PFSK-1 (cell line): ENCODE measurements at regions not wholly inside any gene's neighbourhood (a gene's known extent, or its start where the extent isn't known, plus 50 kb on each side); places are given as distances from the start of the nearest gene placed in this dataset.

ENCODE experiments used
- FOXP2 ChIP-seq: optimal IDR thresholded peaks from 2 replicates; pipeline ENCODE3; 2011; ENCODE audit warnings: borderline replicate concordance, control low read depth, inconsistent platforms; ENCODE audit not compliant: insufficient read depth; ENCODE audit errors: extremely low read length, extremely low read depth
- POLR2AphosphoS5 ChIP-seq: IDR thresholded peaks from 2 replicates; pipeline ENCODE4 v1.6.1; 2012; ENCODE audit warnings: low read depth, mild to moderate bottlenecking, control low read depth, low read length, moderate library complexity
- SIN3A ChIP-seq: IDR thresholded peaks from 2 replicates; pipeline ENCODE4 v1.6.1; 2012; ENCODE audit warnings: mild to moderate bottlenecking, low read length, moderate library complexity, borderline replicate concordance; ENCODE audit not compliant: insufficient read depth
- TAF1 ChIP-seq: IDR thresholded peaks from 2 replicates; pipeline ENCODE4 v1.6.1; 2012; ENCODE audit warnings: low read length, control low read depth, borderline replicate concordance; ENCODE audit not compliant: insufficient read depth
- TF ChIP-seq, protein P1 (sequence below), 2 experiments: IDR thresholded peaks; 2 replicates each; pipeline versions ENCODE4 v1.6.1 to v1.8.0; 2011 to 2012; ENCODE audit warnings: low read depth in 2 of 2, low read length in 2 of 2, control low read depth in 1 of 2, inconsistent platforms in 1 of 2, mild to moderate bottlenecking in 1 of 2, moderate library complexity in 1 of 2; ENCODE audit not compliant: insufficient read depth in 1 of 2

DNA sequence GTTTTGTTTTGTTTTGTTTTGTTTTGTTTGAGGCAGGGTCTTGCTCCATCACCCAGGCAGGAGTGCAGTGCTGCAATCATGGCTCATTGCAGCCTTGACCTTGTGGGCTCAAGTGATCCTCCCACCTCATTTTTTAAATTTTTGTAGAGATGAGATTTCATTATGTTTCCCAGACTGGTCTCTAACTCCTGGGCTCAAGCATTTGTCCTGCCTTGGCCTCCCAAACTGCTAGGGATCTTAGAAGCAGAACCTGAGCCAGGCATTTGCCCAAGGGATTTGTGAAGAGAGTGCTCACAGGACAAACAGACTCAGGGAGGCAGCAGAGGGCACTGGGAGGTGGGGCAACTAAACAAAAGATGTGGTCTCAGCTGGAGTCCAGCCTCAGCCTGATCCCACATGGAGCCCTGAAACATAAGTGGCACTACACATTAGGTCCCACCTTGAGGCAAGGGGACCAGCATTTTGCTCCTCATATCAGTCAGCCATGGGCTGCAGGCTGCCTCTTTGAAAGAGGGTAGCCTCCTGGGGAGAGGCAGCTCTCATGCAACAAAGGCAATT lies 86.2 kb upstream of the CMKLR1 start:
- TF ChIP-seq SIN3A = no peak
- no peak for TF ChIP-seq TAF1
- no peak for TF ChIP-seq FOXP2
- no peak for TF ChIP-seq POLR2AphosphoS5
- TF ChIP-seq, protein P1, sequence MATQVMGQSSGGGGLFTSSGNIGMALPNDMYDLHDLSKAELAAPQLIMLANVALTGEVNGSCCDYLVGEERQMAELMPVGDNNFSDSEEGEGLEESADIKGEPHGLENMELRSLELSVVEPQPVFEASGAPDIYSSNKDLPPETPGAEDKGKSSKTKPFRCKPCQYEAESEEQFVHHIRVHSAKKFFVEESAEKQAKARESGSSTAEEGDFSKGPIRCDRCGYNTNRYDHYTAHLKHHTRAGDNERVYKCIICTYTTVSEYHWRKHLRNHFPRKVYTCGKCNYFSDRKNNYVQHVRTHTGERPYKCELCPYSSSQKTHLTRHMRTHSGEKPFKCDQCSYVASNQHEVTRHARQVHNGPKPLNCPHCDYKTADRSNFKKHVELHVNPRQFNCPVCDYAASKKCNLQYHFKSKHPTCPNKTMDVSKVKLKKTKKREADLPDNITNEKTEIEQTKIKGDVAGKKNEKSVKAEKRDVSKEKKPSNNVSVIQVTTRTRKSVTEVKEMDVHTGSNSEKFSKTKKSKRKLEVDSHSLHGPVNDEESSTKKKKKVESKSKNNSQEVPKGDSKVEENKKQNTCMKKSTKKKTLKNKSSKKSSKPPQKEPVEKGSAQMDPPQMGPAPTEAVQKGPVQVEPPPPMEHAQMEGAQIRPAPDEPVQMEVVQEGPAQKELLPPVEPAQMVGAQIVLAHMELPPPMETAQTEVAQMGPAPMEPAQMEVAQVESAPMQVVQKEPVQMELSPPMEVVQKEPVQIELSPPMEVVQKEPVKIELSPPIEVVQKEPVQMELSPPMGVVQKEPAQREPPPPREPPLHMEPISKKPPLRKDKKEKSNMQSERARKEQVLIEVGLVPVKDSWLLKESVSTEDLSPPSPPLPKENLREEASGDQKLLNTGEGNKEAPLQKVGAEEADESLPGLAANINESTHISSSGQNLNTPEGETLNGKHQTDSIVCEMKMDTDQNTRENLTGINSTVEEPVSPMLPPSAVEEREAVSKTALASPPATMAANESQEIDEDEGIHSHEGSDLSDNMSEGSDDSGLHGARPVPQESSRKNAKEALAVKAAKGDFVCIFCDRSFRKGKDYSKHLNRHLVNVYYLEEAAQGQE (IDR thresholded peaks at IDR 0.05; ENCODE audit: insufficient read depth in 1 of 2, low read depth in 2 of 2, low read length in 2 of 2) = no peak

DNA sequence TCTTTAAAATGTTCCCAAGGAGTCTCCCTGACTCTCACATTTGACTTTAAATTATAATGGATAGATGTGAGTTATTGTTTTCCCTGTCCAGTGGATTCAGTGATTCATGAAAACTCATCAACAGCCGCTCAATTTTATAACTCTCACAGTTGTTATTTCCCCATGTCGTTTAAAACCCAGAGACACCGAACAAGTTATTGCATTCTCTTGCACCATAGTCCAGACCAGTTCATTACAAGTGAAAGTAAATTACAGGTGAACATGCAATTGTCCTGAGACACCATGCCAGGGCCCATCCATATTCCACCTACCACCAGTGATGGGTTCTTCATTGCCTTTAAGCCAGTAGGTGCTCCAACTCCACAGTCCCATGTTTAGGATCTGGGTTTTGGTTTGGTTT lies 85.7 kb upstream of the CMKLR1 start:
- TF ChIP-seq POLR2AphosphoS5 (no peak), FOXP2 (no peak), SIN3A (no peak), TAF1 (no peak)
- TF ChIP-seq, protein P1 (IDR thresholded peaks at IDR 0.05; ENCODE audit: insufficient read depth in 1 of 2, low read depth in 2 of 2, low read length in 2 of 2) = no peak

DNA sequence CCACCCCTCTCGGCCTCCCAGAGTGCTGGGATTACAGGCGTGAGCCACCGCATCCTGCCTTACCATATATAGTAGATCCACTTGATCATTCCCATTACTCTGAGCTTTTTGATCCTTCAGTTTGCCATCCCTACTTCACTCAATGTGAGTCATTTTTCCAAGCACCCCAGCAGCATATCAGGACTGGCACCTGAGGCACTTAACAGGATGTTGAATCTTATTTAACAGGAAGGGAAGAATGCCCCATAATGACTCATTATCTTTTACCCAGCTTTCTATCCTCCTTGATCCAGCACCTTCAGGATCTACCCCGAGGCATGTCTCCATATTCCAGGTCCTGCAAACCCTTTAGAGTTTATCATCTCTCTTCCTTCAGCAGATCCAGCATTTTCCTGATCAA lies 84.9 kb upstream of the CMKLR1 start:
- no peak for TF ChIP-seq FOXP2
- TF ChIP-seq POLR2AphosphoS5 = no peak
- TF ChIP-seq, protein P1 (IDR thresholded peaks at IDR 0.05; ENCODE audit: insufficient read depth in 1 of 2, low read depth in 2 of 2, low read length in 2 of 2) = no peak
- TF ChIP-seq SIN3A = no peak
- no peak for TF ChIP-seq TAF1

DNA sequence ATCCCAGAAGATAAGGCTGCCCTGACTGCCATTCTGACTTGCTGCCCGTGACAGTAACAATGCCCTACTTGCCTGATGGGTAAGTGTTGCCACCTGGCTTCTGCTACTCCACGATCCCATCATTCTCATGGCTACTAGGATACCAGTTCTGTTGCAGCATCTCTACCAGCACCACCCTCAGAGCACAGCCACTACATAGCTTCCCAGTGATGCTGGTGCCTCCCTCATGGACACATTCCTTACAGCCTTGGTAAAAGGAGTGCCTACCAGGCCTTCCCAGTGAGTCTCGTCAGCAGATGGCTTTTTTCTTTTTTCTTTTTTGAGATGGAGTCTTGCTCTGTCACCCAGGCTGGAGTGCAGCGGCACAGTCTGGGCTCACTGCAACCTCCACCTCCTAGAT lies 84.4 kb upstream of the CMKLR1 start:
- no peak for TF ChIP-seq TAF1
- TF ChIP-seq, protein P1 (IDR thresholded peaks at IDR 0.05; ENCODE audit: insufficient read depth in 1 of 2, low read depth in 2 of 2, low read length in 2 of 2) = no peak
- no peak for TF ChIP-seq FOXP2
- TF ChIP-seq SIN3A = no peak
- TF ChIP-seq POLR2AphosphoS5 = no peak

DNA sequence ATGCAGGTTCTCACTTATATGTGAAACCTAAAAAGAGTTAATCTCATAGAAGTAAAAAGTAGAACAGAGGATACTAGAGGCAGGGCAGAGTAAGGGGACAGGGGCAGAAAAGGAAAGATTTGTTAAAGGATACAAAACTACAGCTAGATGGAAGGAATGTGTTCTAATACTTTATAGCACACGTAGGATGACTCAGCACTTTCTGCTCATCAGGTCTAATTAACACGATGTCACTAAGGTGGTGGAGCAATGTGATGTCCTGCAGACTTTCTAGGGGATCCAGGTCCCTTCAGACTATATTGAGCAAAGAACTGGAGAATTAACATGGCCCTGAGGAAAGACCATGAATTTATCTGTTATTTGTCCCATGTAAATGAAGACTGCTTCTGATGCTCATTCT lies 80.8 kb upstream of the CMKLR1 start:
- TF ChIP-seq, protein P1 (IDR thresholded peaks at IDR 0.05; ENCODE audit: insufficient read depth in 1 of 2, low read depth in 2 of 2, low read length in 2 of 2) = no peak
- TF ChIP-seq SIN3A (no peak), TAF1 (no peak), FOXP2 (no peak), POLR2AphosphoS5 (no peak)
